ENCODE measurements at regions not wholly inside any gene's neighbourhood (a gene's known extent, or its start where the extent isn't known, plus 50 kb on each side); places are given as distances from the start of the nearest gene placed in this dataset.
"Not testable (repeated sequence)": the region's sequence is repeated elsewhere in the genome, so short reads cannot be mapped to it uniquely, and the experiment has no call there.

DNA sequence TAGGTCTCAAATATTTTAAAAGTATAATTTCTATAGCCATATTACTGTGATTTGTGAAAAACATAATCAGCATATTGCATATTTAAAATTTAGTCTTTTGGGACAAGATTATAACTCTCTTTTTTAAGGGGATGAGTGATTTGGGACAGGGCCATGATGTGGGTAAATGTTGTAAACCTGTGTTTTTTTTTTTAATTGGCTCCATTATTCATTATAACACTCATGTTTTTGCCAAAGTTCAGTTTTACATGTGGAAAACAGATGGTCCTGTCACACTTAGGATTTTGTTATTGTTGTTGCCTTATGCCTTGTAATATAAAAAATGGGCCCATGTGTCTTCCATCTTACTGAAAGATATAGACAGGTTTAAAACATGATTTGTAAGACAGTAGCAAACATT, 1413.5 kb upstream of the RAG2 start:
- no peak for DNase-seq (ENCODE audit: low spot score)

DNA sequence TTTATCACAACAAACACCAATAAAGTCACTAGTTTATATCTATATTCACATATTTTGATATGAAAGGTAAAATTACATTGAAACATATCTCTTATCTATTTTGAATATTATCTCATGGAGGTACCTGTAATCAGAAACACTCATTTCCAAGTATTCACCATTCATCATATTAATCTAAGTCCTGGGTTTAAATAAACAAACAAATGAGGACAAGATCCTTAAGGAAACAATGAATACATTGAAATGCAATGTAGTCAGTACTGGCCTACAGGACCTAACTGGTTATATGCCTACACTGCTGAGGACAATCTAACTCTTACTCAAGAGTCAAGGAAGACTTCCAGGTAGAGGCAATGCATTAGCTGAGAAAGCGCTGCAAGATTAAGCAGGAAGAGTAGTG, 1411.9 kb upstream of the RAG2 start:
- no peak for DNase-seq (ENCODE audit: low spot score)

DNA sequence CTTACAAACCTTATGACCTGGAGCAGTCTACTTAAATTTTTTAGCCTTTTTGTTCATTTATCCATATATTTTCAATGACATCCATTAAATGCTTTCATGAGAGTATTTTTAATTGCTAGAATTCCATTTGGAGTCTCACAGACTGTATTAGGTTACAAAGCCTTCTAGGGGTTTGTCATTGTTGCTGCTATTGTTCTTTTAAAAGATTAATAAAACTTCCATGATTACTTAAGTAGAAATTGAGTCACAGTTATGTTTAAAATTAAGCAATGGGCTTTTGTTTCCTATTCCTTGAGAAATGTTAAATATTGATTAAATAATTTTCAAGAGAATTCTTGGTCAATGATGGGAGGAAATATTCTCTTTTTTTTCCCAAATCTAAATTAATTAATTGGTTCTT, 1408.4 kb upstream of the RAG2 start:
- DNase-seq (ENCODE audit: low spot score), result no peak

DNA sequence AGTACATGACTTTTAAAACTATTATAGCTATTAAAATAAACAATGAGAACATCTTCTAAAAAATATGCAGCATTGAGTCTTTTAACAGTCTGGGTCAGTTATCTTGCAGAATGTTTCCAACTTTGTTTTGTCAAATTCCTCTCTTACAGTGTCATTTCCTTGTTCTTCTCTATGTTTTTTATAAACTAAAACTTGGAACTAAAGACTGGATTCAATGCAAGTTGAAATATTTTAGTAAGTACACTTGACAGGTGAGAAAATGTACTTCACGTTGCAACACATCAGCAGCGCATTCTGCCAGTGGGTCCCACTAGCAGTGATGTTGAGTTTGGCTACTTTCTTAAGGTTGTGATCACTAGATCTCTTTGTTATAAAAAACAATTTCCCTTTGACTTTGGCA, 1407.6 kb upstream of the RAG2 start:
- DNase-seq (ENCODE audit: low spot score), result no peak

DNA sequence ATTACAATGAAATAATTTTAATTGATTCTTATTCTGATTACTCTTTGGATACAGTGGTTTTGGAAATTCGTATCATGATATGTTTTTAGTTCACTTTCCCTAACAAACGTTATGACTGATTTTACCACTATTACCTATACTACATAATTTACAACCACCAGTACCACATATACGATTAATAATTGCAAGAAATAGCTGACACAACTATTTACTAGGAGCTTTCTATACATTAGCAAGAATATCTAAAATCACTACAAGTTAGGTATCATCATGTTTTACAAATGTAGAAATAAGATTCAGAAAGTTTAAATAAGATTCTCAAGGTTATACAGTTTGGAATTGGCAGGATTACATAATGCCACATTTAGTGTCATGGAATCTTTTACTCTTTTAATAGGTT, 1401.1 kb upstream of the RAG2 start:
- DNase-seq (ENCODE audit: low spot score), result no peak

DNA sequence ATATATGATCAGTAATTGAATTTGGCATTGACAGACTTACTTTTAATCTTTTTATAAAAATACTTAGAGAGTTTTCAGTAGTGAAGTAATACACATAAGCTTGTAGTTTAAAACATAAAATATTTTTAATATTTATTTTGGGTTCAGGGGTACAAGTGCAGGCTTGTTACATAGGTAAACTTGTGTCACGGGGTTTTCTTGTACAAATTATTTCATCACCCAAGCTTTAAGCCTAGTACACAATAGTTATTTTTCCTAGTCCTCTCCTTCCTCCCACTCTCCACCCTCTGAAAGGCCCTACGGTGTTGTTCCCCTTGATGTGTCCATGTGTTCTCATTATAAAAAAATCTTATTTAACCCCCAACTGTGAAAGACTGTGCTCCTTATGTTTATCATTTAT, 1397.8 kb upstream of the RAG2 start:
- DNase-seq (ENCODE audit: low spot score), result no peak

DNA sequence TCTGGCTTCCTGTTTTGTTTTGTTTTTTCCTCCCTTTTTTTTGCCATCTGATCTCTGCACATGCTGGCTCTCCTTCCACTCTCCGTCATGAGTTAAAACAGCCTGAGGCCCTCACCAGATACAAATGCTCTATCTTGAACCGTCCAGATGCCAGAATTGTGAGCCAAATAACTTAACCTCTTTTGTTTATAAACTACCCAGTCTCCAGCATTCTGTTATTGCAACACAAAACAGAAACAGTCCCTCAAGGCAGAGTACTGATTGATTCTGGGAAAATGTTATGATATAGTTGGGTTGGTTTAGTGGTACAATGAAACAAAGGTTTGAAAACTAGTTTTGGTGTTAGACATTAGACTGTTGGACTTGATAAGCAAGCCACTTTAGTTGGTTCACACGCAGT, 1390.0 kb upstream of the RAG2 start:
- no peak for DNase-seq (ENCODE audit: low spot score)

DNA sequence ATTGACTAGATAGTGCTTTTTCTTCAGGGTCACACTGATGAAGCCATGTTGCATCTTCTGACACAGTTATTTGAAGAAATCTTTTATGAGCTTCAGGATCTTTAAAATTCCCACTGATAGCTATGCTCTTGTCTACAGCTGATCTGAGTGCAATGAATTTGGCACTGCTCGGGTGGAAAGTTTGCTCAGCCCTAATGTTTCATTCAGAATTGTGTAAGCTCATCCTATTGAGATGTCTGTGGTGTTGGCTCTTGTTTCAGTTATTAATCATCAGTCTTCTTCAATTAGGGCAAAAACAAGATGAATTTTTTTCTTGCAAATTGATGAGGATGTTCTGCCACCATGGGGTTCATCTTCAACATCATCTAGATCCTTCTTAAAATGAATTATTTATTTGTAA, 1387.0 kb upstream of the RAG2 start:
- DNase-seq (ENCODE audit: low spot score), result no peak

DNA sequence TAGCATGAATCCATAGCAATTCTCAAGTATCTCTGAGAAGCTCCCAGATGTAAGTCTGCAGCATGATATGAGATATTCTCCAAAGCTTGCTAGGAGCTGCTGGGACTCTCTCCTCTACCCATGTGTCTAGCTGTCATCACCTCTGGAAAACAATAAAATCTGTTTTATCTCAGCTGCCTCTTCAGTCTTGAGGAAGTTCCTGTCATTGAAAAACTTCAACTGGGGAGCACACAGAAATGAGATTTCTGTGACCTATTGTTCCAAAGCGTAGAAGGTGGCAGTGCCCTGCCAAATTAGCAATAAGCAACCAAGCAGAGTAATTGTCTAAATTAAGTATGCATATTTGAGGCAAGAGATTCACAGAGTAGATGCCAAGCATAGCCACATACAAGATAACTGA, 1380.6 kb upstream of the RAG2 start:
- DNase-seq (ENCODE audit: low spot score), result no peak

DNA sequence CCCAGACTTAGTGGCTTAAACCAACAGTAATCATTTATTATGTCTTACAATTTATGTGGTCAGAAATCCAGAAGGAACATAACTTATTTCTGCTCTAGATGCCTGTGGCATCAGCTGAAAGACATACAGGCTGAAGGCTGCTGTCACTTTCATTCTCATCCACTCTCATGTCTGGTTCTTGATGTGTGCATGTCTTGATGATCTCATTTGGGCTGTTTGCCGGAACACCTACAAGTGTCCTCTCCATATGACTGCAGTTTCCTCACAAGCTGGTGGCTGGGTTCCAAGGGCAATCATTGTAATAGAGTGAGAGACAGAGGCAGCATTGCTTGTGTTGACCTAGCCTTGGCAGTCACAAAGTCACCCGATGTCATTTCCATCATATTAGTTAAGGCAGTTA, 1375.9 kb upstream of the RAG2 start:
- no peak for DNase-seq (ENCODE audit: low spot score)

DNA sequence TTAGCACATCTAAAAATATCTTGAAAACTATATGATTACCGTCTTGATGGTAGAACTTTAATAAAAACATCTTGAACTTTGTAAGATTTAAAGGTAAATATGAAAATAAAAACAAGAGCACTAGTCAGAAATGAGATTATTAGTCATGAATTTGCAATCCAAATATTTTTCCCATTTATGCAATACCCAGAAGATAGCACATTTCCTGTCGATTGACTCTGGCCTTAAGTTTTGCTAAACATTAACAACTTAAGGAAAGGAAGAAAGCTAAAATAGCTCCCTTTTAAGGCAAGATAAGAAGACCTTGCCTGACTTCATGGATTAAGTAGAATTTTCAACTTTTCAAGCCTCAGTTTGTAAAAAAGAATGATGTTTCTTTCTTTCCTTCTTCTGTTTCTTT, 1374.7 kb upstream of the RAG2 start:
- DNase-seq (ENCODE audit: low spot score), result no peak

DNA sequence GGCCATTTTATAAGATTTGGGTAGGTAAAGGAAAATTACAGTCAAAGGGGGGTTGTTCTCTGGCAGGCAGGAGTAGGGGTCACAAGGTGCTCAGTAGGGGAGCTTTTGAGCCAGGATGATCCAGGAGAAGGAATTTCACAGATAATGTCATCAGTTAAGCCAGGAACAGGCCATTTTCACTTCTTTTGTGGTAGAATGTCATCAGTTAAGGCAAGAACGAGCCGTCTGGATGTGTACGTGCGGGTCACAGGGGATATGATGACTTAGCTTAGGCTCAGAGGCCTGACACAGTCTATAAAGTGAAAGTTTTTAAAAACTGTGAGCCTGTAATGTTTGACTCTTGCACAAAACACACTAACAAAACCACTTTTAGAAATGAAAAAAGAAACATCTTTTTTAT, 1371.3 kb upstream of the RAG2 start:
- not testable (repeated sequence) for DNase-seq (ENCODE audit: low spot score)

DNA sequence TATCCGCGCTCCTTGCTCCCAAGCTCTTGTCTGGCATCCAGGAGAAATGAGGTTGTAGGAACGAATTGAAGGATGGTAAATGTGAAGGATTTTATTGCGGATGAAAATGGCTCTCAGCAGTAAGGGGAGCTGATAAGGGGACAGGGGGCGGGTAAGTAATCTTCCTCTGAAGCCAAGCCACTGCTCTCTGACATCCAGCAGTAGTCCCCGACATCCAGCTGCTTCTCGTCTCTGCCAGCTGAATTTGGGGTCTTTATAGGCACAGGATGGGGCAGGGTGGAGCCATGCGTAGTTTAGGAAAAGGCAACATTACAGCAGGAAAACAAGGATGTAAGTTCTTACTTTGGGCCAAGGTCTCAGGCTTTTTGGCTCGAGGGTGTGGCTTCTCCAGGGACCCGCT, 1370.1 kb upstream of the RAG2 start:
- DNase-seq (ENCODE audit: low spot score), result no peak

DNA sequence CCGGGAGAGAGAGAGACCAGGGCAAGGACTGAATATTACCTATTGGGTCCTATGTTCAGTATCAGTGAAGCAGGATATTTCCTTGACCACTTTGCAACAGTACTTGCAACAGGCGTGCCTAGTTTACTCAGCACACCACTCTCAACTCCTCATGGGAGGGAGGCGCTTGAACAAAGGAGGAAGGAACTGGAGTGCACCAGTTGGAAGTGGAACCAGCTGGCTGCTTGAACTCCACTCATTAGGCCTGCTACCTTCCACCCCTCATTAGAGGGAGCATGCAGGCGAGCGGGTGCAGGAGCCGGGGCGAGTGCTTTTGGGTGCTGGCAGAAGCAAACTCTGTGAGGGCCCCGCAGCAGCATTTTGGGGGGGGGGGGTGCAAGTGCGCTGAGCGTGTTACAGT, 1369.6 kb upstream of the RAG2 start:
- DNase-seq (ENCODE audit: low spot score), result no peak

DNA sequence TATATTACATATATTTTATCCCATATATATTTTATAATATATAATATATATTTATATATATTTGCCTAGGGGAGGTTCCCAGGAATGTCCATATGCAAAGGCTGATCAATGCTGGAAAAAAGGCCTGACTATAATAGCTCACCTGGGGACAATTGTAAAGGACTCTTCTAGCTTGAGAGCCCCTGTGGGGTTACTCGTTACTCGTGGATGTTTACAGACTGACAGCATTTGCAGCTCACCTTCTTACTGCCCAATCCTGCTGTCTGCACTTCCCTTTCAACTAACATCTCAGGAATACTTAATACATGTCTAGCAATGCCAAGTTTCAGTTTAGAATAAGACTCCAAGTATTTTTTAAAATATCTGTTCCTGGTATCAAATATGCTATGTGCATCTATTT, 1365.4 kb upstream of the RAG2 start:
- DNase-seq (ENCODE audit: low spot score), result no peak

DNA sequence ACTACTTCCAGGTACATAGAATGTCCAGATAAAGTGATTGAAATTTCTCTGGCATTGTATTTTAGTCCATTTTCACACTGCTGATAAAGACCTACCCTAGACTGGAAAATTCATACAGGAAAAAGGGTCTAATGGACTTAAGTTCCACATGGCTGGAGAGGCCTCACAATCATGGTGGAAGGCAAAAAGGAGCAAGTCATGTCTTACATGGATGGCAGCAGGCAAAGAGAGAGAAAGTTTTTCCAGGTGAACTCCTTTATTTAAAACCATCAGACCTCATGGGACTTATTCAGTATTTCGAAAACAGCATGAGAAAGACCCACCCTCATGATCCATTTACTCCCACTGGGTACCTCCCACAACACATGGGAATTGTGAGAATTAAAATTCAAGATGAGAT, 1359.7 kb upstream of the RAG2 start:
- no peak for DNase-seq (ENCODE audit: low spot score)

DNA sequence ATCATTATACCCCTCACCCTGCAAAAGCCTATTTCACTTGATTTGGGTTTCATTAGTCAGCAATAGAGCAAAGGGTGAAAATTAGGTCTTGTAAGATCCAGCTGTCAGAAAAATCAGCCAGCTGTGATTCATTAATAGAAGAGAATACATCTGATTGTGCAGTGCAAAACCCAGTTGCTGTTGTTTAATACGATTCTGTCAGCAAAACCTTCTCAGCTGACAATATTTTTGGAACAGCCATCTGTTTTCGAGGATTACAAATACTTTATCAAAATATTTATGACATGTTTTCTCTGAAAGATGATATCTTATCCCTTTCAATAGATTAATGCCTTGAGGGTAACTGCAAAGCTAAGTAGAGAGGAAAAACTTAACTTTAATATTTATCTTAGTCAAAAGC, 1354.0 kb upstream of the RAG2 start:
- DNase-seq (ENCODE audit: low spot score), result no peak

DNA sequence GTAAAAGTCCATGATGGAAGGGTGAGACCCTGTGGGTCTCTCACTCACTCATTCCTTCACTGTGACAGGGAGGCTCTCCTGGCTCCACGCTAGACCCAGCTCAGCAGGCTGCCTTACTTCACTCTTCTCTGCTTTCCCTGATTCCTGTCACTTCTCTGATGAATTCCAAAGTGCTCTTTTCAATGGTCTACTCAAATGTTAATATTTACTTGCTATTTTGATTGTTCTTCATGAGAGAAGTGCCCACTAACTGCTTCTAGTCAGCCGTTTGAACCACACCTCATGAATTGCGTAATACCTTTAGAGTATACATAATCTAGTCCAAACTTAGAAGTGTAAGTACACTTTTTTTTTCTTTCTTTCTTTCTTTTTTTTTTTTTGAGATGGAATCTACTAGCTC, 1350.2 kb upstream of the RAG2 start:
- no peak for DNase-seq (ENCODE audit: low spot score)

DNA sequence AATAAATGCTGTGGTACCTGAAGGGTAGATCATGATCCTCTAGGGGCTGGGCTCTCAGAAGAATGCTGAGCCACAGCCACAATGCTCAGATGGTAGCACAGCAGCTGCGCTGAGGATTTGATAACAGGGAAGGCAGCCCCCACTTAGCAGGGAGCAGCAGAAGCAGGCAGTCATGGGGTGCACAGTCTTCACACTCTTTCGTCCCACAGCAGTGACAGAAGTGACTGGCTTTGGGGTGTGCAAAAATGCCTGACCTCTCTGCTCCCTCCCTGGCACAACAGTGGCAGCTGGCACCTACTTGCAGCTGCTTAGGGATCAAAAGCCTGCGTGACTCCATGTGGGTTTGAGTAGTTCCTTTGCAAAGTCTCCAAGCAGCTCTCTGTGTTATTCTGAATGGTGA, 1349.8 kb upstream of the RAG2 start:
- DNase-seq (ENCODE audit: low spot score), result no peak

DNA sequence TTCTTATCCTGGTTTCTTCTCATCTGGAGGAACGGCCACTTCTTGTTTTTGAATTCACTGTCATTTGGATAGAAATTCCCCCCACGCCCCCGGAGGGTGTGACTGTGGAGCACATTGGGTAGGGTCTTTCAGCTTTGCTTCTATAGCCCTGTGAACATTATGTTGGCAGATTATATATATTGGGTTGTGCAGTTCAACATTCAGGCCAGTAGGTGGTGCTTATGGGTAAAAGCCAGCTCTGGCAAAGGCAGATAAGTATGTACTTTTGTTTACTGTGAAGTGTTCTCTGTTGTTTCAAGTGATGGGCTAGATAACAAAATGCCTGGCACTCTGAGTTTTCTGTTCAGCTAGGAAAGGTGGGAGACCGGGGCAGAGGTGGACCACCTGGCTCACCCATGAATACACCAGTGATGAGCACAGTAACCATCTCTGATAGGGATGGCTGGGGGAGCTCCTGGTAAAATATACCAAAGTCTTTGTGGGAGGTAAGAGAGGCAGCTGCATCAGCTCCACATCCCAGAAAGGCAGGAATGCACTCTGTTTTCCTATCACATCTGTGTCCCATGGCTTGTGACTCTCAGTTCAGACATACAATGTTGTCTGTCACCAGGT, 1348.2 kb upstream of the RAG2 start:
- DNase-seq (ENCODE audit: low spot score), result no peak

DNA sequence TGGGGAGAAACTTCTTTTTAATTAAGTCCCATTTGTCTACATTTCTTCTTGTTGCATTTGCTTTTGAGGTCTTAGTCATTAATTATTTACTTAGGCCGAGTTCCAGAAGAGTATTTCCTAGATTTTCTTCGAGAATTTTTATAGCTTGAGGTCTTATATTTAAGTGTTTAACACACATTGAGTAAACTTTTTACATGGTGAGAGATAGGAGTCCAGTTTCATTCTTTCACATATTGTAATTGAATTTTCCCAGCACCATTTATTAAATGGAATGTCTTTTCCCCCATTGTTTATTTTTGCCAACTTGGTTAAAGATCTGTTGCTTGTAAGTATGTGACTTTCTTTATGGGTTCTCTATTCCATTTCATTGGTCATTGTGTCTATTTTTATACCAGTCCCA, 1344.0 kb upstream of the RAG2 start:
- DNase-seq (ENCODE audit: low spot score), result no peak

DNA sequence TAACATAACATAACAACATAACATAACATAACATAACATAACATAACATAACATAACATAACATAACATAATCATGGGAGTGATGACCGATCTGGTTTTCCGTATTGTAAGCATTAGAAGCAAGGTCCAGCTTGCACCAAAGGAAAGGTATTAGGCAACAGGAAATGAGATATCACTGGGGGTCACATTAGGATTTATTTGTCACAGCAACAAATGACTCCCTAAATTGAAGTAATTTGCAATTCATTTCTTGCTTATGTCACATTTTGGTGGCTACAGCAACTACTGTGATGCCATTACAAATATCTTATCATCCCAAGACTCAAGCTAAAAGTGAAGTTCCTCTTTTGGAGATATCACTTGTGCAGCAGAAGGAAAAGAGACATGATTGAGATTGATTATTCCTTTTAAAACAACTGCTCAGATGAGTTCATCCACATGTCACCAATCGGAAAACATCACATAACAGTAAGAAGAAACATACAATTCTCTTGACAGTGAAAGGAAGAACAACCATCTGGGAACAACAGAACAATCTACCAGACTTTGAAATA, 1331.1 kb upstream of the RAG2 start:
- no peak for DNase-seq (ENCODE audit: low spot score)

DNA sequence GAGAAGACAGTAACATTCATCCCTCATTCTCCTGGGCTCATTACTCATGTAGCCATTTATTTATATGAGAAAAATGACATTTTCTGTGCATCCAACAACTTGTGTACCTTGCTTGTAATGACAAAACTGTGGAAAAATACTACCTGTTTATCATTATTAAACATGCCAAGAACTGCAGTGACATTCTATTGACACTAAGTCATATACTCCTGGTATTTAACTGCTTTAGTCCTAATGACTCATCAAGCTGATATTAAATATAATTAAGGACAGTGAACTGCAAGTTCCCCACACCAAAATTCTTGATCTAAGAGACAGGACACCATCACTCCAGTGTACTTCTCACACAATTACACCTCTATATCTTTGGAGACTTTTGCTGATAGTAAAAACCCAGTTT, 1328.7 kb upstream of the RAG2 start:
- no peak for DNase-seq (ENCODE audit: low spot score)

DNA sequence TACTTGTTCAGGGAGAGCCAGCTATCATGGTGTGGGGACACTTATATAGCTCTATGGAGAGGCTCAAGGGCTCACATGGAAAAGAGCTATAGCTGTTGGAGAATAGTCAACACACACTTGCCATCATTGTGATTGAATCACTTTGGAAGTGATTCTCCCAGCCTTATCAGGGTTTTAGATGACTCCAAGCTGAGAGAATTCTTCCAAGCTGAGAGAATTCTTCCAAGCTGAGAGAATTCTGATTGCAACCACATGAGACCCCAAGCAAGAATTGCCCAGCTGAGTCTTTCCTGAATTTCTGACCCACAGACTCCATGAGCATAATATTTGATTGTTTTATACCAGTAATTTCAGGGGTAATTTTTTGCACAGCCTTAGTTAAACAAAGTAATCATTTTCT, 1318.3 kb upstream of the RAG2 start:
- no peak for DNase-seq (ENCODE audit: low spot score)

DNA sequence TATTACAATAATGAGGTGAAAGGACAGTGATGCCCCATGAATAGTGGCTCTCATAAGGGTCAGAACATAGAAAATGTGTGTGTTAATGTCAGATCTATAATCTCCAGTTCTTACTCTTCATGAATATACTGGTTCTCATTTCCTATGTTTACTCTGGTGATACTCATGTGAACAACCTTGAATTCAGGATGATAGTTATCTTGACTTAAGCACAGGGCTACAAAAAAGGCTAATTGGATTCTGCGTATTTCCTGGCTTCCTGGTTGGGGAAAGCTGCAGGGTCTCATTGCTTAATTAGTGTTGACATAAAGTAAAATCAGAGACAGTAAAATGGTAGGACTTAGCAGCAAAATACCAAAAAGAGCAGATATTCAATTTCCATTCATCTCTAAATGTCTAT, 1316.8 kb upstream of the RAG2 start:
- no peak for DNase-seq (ENCODE audit: low spot score)
